HCT116 (cell line): ENCODE measurements at regions not wholly inside any gene's neighbourhood (a gene's known extent, or its start where the extent isn't known, plus 50 kb on each side); places are given as distances from the start of the nearest gene placed in this dataset.

Source experiments
- ATAC-seq: fragments of 200-7000 bp; cut with Tn5 transposase; 2 replicates; pipeline ENCODE4 v1.9.1; 2020; ENCODE audit warnings: mild to moderate bottlenecking, moderate library complexity
- BruUV-seq: library from RNA; stranded (reverse); fragments of 400-500 nt; replicated peaks from 2 replicates; lab custom pipeline; 2021; lab: Mats Ljungman, UMichigan
- CTCF ChIA-PET: fragments of 300-600 bp; sonication (Branson Sonifier 250); formaldehyde crosslinking; loops from one replicate; lab custom pipeline; 2021; ENCODE audit warnings: antibody characterized with exemption; lab: Charles Lee
- POLR2A ChIA-PET: fragments of 300-600, 350-600 bp; sonication (Branson Sonifier 250); formaldehyde crosslinking; loops from one replicate; lab custom pipeline; 2021; ENCODE audit warnings: antibody characterized with exemption; lab: Charles Lee
- RAD21 ChIA-PET, 2 experiments: fragments of 300-600 bp; sonication (Branson Sonifier 250); formaldehyde crosslinking; loops; one replicate each; lab custom pipeline; 2023; ENCODE audit warnings: low total read pairs in 2 of 2; ENCODE audit not compliant: uncharacterized antibody in 2 of 2, unreplicated experiment in 2 of 2, low non-redundant PET in 1 of 2; lab: Charles Lee
- DNase-seq: peaks from one replicate; pipeline ENCODE4 v3.0.0-alpha.2; 2010; ENCODE audit warnings: low read depth, low spot score
- H2AFZ ChIP-seq: fragments of 200-600 bp; shearing (Covaris generic), sonication (generic); 2 replicates; pipeline ENCODE4 v1.6.1; 2017; ENCODE audit warnings: low read depth, mixed run types, mixed read lengths, antibody characterized with exemption, low read length; ENCODE audit not compliant: poor library complexity, severe bottlenecking
- H3K27ac ChIP-seq: 2 replicates; pipeline ENCODE4 v1.5.1; 2012; ENCODE audit warnings: low read depth, low read length
- H3K27me3 ChIP-seq: fragments of 200-600 bp; sonication (generic); 2 replicates; pipeline ENCODE4 v1.6.1; 2016; ENCODE audit warnings: mixed run types, low read length, mixed read lengths; ENCODE audit not compliant: insufficient read depth
- H3K36me3 ChIP-seq, 2 experiments: fragments of 200-500 bp in 1 of 2; fragments of 200-600 bp in 1 of 2; sonication (Bioruptor generic) in 1 of 2; sonication (generic) in 1 of 2; 2 replicates each; pipeline versions ENCODE4 v1.5.1 to v1.6.1; 2014 to 2016; ENCODE audit warnings: low read length in 2 of 2, inconsistent platforms in 1 of 2, mixed read lengths in 1 of 2, mixed run types in 1 of 2; ENCODE audit not compliant: insufficient read depth in 2 of 2, control insufficient read depth in 1 of 2
- H3K4me1 ChIP-seq, 2 experiments: fragments of 200-600 bp in 1 of 2; sonication (generic) in 1 of 2; 2 replicates each; pipeline versions ENCODE4 v1.5.1 to v1.6.1; 2012 to 2017; ENCODE audit warnings: low read length in 2 of 2, inconsistent platforms in 1 of 2, mild to moderate bottlenecking in 1 of 2, mixed read lengths in 1 of 2, mixed run types in 1 of 2, moderate library complexity in 1 of 2; ENCODE audit not compliant: insufficient read depth in 2 of 2, control insufficient read depth in 1 of 2
- H3K4me2 ChIP-seq: fragments of 200-600 bp; sonication (generic); 2 replicates; pipeline ENCODE4 v1.6.1; 2017; ENCODE audit warnings: mixed run types, low read length, mixed read lengths
- H3K4me3 ChIP-seq, 2 experiments: fragments of 200-600 bp in 1 of 2; sonication (generic) in 1 of 2; replicated peaks in 1 of 2; 2 replicates each; pipeline ENCODE4 v1.5.1; 2011 to 2016; ENCODE audit warnings: low read length in 2 of 2, control low read depth in 1 of 2, low read depth in 1 of 2, mild to moderate bottlenecking in 1 of 2, mixed read lengths in 1 of 2, mixed run types in 1 of 2
- H3K79me2 ChIP-seq: fragments of 200-600 bp; sonication (generic); 2 replicates; pipeline ENCODE4 v1.6.1; 2017; ENCODE audit warnings: mild to moderate bottlenecking, mixed run types, low read length, moderate library complexity, mixed read lengths; ENCODE audit not compliant: insufficient read depth
- H3K9ac ChIP-seq: fragments of 200-600 bp; sonication (generic); 2 replicates; pipeline ENCODE4 v1.6.1; 2016; ENCODE audit warnings: low read length, mixed read lengths
- H3K9me2 ChIP-seq: fragments of 200-600 bp; sonication (generic), shearing (Covaris generic); 2 replicates; pipeline ENCODE4 v1.6.1; 2017; ENCODE audit warnings: mixed run types, mild to moderate bottlenecking, moderate library complexity; ENCODE audit not compliant: insufficient read depth
- H3K9me3 ChIP-seq, 2 experiments: fragments of 200-500 bp in 1 of 2; fragments of 200-600 bp in 1 of 2; sonication (Bioruptor generic) in 1 of 2; sonication (generic) in 1 of 2; 2 replicates each; pipeline ENCODE4 v1.6.1; 2014 to 2017; ENCODE audit warnings: low read length in 2 of 2, mixed read lengths in 2 of 2, inconsistent platforms in 1 of 2, low read depth in 1 of 2, mild to moderate bottlenecking in 1 of 2, mixed run types in 1 of 2, moderate library complexity in 1 of 2; ENCODE audit not compliant: control insufficient read depth in 1 of 2, insufficient read depth in 1 of 2
- H4K20me1 ChIP-seq: fragments of 200-600 bp; sonication (generic), shearing (Covaris generic); 2 replicates; pipeline ENCODE4 v1.6.1; 2017; ENCODE audit warnings: mixed run types, mild to moderate bottlenecking, moderate library complexity; ENCODE audit not compliant: insufficient read depth
- ELF1 ChIP-seq: IDR thresholded peaks from 2 replicates; pipeline ENCODE4 v1.6.1; 2012; ENCODE audit warnings: low read depth, borderline replicate concordance
- EZH2phosphoT487 ChIP-seq: fragments of 200-600 bp; IDR thresholded peaks from 2 replicates; pipeline ENCODE4 v1.6.1; 2018; ENCODE audit warnings: antibody characterized with exemption, borderline replicate concordance
- FOSL1 ChIP-seq: IDR thresholded peaks from 2 replicates; pipeline ENCODE4 v1.6.1; 2012; ENCODE audit warnings: low read depth
- JUND ChIP-seq: IDR thresholded peaks from 2 replicates; pipeline ENCODE4 v1.6.1; 2012
- TCF7L2 ChIP-seq: IDR thresholded peaks from 2 replicates; pipeline ENCODE4 v1.7.0; 2011; ENCODE audit warnings: borderline replicate concordance, inconsistent platforms; ENCODE audit not compliant: insufficient read depth, insufficient read length; ENCODE audit errors: extremely low read depth
- YY1 ChIP-seq: IDR thresholded peaks from 2 replicates; pipeline ENCODE4 v1.6.1; 2011; ENCODE audit warnings: low read length, low read depth, moderate library complexity, mild to moderate bottlenecking; ENCODE audit not compliant: insufficient replicate concordance; ENCODE audit errors: extremely low read depth
- ZNF274 ChIP-seq: fragments of 200-500 bp; sonication (Bioruptor generic); IDR thresholded peaks from 2 replicates; pipeline ENCODE4 v1.6.1; 2014; ENCODE audit warnings: mild to moderate bottlenecking, low read depth, low read length, inconsistent platforms
- intact Hi-C: fragments of 100-400 bp; cut with micrococcal nuclease; formaldehyde crosslinking; loops from 2 replicates; pipeline ENCODE4 v1.10.0; 2022
- TF ChIP-seq, protein P1 (sequence below): IDR thresholded peaks from 2 replicates; pipeline ENCODE4 v1.6.1; 2011; ENCODE audit warnings: mild to moderate bottlenecking, low read length, moderate library complexity; ENCODE audit not compliant: insufficient replicate concordance; ENCODE audit errors: extremely low read depth
- TF ChIP-seq, protein P2 (sequence below), 3 experiments: fragments of 200-600 bp in 1 of 3; sonication (generic) in 1 of 3; IDR thresholded peaks in 2 of 3; conservative IDR thresholded peaks in 1 of 3; 2 replicates each; pipeline ENCODE4 v1.5.1; 2012 to 2017; ENCODE audit warnings: low read depth in 2 of 3, low read length in 2 of 3, antibody characterized with exemption in 1 of 3, borderline replicate concordance in 1 of 3, control low read depth in 1 of 3, mild to moderate bottlenecking in 1 of 3, mixed read lengths in 1 of 3, mixed run types in 1 of 3, moderate library complexity in 1 of 3; ENCODE audit not compliant: insufficient read depth in 1 of 3
- TF ChIP-seq, protein P3 (sequence below): IDR thresholded peaks from 2 replicates; pipeline ENCODE4 v1.6.1; 2012

DNA sequence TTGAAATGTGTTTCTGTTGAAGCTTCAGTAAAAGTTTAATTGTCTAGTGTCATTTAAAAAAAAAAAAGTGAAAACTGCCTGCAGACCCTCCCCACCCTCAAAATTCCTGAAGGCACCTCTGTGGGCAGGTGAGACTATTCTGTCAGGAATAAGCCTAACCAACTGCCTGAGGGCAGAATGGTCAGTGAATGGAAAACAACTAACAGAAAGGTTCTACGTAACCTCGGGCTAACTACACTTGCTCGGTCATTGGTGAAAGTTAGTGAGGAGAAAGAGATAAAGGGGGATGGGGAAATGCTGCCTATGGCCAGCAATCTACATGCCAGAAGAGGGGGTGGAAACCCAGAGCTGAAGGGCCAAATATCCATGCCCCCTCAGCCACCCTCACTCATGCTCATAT is 108.6 kb upstream of the SLC24A5 start:
- ChIA-PET CTCF (no interaction called here), RAD21 (no interaction called here), POLR2A (no interaction called here)
- BruUV-seq = no TSS peak
- intact Hi-C loops = no loop called here
- no peak for DNase-seq
- no peaks in the 10 kb centered on the region for H3K36me3 ChIP-seq
- H3K79me2 ChIP-seq = no peaks in the 10 kb centered on the region
- no peaks in the 10 kb centered on the region for H3K9me2 ChIP-seq
- peaks cover 0 to 22% of the 10 kb centered on the region in 2 experiments; a peak in 2 of 4 replicates for H3K9me3 ChIP-seq
- H3K9ac ChIP-seq = no peak overlapping the region
- no peak overlapping the region for H3K27ac ChIP-seq
- no peak overlapping the region for H3K4me2 ChIP-seq
- TF ChIP-seq FOSL1 (no peak), EZH2phosphoT487 (no peak), YY1 (no peak), ELF1 (no peak), JUND (no peak), TCF7L2 (no peak), ZNF274 (no peak)
- TF ChIP-seq, protein P1, sequence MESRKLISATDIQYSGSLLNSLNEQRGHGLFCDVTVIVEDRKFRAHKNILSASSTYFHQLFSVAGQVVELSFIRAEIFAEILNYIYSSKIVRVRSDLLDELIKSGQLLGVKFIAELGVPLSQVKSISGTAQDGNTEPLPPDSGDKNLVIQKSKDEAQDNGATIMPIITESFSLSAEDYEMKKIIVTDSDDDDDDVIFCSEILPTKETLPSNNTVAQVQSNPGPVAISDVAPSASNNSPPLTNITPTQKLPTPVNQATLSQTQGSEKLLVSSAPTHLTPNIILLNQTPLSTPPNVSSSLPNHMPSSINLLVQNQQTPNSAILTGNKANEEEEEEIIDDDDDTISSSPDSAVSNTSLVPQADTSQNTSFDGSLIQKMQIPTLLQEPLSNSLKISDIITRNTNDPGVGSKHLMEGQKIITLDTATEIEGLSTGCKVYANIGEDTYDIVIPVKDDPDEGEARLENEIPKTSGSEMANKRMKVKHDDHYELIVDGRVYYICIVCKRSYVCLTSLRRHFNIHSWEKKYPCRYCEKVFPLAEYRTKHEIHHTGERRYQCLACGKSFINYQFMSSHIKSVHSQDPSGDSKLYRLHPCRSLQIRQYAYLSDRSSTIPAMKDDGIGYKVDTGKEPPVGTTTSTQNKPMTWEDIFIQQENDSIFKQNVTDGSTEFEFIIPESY = no peak
- TF ChIP-seq, protein P2, sequence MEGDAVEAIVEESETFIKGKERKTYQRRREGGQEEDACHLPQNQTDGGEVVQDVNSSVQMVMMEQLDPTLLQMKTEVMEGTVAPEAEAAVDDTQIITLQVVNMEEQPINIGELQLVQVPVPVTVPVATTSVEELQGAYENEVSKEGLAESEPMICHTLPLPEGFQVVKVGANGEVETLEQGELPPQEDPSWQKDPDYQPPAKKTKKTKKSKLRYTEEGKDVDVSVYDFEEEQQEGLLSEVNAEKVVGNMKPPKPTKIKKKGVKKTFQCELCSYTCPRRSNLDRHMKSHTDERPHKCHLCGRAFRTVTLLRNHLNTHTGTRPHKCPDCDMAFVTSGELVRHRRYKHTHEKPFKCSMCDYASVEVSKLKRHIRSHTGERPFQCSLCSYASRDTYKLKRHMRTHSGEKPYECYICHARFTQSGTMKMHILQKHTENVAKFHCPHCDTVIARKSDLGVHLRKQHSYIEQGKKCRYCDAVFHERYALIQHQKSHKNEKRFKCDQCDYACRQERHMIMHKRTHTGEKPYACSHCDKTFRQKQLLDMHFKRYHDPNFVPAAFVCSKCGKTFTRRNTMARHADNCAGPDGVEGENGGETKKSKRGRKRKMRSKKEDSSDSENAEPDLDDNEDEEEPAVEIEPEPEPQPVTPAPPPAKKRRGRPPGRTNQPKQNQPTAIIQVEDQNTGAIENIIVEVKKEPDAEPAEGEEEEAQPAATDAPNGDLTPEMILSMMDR (IDR thresholded peaks at IDR 0.05 in 2 of 3, conservative IDR thresholded peaks at IDR 0.05 in 1 of 3; ENCODE audit: borderline replicate concordance in 1 of 3, insufficient read depth in 1 of 3, low read depth in 2 of 3, low read length in 2 of 3) = no peak
- TF ChIP-seq, protein P3, sequence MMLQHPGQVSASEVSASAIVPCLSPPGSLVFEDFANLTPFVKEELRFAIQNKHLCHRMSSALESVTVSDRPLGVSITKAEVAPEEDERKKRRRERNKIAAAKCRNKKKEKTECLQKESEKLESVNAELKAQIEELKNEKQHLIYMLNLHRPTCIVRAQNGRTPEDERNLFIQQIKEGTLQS = no peak
- H3K4me1 ChIP-seq = no peaks in the 10 kb centered on the region
- no peaks in the 10 kb centered on the region for H3K27me3 ChIP-seq
- no peaks in the 10 kb centered on the region for H4K20me1 ChIP-seq
- no peak overlapping the region for H3K4me3 ChIP-seq
- no peak overlapping the region for H2AFZ ChIP-seq
- no peak for ATAC-seq
